MM.1S (cell line): ENCODE measurements at regions not wholly inside any gene's neighbourhood (a gene's known extent, or its start where the extent isn't known, plus 50 kb on each side); places are given as distances from the start of the nearest gene placed in this dataset.

Experiments used
- EZH2 ChIP-seq: fragments of 300-600 bp; sonication (generic); optimal IDR thresholded peaks from 2 replicates; pipeline ENCODE3; 2017; ENCODE audit warnings: low read depth, mild to moderate bottlenecking, antibody characterized with exemption, low read length, mixed read lengths
- TF ChIP-seq, protein P1 (sequence below): fragments of 300-600 bp; sonication (generic); IDR thresholded peaks from 2 replicates; pipeline ENCODE4 v1.5.1; 2016; ENCODE audit warnings: antibody characterized with exemption, low read length, mixed read lengths

DNA sequence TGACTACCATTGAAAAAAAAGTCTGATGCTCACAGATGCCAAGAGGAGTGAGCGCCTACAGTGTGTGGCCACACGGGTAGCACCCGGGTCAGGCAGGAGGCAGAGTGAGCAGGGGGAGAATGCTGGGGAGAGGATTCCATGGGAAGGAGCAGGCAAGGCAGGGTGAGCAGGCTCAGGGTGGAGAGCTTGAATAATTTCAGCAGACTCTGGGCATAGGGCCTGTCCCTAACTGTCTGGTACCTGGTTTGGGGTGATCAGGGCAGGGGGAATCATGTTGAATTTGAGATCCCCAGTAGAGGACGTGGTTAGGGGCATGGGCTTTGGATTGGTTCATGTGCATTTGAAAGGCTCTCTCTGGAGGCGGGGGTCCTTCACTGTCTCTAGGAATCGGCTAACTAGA is 51.2 kb upstream of the TLR3 start:
- TF ChIP-seq, protein P1, sequence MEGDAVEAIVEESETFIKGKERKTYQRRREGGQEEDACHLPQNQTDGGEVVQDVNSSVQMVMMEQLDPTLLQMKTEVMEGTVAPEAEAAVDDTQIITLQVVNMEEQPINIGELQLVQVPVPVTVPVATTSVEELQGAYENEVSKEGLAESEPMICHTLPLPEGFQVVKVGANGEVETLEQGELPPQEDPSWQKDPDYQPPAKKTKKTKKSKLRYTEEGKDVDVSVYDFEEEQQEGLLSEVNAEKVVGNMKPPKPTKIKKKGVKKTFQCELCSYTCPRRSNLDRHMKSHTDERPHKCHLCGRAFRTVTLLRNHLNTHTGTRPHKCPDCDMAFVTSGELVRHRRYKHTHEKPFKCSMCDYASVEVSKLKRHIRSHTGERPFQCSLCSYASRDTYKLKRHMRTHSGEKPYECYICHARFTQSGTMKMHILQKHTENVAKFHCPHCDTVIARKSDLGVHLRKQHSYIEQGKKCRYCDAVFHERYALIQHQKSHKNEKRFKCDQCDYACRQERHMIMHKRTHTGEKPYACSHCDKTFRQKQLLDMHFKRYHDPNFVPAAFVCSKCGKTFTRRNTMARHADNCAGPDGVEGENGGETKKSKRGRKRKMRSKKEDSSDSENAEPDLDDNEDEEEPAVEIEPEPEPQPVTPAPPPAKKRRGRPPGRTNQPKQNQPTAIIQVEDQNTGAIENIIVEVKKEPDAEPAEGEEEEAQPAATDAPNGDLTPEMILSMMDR = no peak
- TF ChIP-seq EZH2 = no peak
